Tibial nerve (tissue), 4 donors: ENCODE measurements at regions not wholly inside any gene's neighbourhood (a gene's known extent, or its start where the extent isn't known, plus 50 kb on each side); places are given as distances from the start of the nearest gene placed in this dataset.

ENCODE experiments used
- EP300 ChIP-seq, 2 donors: sonication (generic); formaldehyde crosslinking; IDR thresholded peaks; one replicate each; pipeline ENCODE4 v1.6.1; 2017; ENCODE audit warnings: antibody characterized with exemption in 2 of 2, mild to moderate bottlenecking in 1 of 2
- POLR2A ChIP-seq, 2 donors: fragments of 450-650 bp; IDR thresholded peaks; one replicate each; pipeline ENCODE4 v1.6.1; 2017; ENCODE audit warnings: antibody characterized with exemption in 2 of 2, mild to moderate bottlenecking in 2 of 2, moderate library complexity in 2 of 2
- TF ChIP-seq, protein P1 (sequence below), 5 experiments: fragments of 200-600 bp in 3 of 5; fragments of 450-650 bp in 2 of 5; sonication (generic) in 3 of 5; IDR thresholded peaks; one replicate each; pipeline ENCODE4 v1.5.1; 2016 to 2019; ENCODE audit warnings: antibody characterized with exemption in 5 of 5, mild to moderate bottlenecking in 3 of 5, moderate library complexity in 2 of 5

DNA sequence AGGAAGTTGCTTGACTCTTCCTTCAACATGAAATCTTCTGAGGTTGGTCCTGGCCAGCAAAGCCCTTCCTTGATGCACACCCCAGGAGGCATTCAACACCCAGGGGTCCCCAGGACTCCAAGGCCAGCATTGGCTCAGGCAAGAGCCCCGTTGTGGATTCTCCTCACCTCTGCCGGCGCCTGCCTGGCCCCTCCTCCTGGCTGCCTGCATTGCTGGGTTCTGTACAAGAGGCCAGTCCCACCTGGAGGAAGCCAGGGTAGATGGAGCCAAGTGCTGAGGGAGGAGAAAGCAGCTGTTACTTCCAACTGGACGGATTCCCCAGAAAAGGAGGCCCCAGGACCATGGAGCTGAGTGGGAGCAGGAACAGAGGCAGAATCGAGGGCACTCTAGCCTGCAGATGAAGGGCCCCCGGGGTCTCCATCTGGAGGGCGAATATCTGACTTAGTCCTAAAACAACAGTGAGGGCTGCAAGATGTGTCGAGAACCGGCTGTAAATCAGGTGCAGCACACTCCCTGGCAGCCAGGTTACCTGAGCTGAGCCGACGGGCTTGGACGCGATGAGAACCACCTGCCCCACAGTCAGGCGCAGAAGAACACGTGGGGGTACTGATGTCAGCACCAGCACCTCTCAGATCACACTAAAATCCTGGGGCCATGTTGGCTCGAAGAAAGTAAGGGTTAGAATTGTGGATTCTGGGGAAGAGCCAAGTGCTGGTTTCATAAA is 399.6 kb upstream of the SALL3 start:
- TF ChIP-seq, protein P1, sequence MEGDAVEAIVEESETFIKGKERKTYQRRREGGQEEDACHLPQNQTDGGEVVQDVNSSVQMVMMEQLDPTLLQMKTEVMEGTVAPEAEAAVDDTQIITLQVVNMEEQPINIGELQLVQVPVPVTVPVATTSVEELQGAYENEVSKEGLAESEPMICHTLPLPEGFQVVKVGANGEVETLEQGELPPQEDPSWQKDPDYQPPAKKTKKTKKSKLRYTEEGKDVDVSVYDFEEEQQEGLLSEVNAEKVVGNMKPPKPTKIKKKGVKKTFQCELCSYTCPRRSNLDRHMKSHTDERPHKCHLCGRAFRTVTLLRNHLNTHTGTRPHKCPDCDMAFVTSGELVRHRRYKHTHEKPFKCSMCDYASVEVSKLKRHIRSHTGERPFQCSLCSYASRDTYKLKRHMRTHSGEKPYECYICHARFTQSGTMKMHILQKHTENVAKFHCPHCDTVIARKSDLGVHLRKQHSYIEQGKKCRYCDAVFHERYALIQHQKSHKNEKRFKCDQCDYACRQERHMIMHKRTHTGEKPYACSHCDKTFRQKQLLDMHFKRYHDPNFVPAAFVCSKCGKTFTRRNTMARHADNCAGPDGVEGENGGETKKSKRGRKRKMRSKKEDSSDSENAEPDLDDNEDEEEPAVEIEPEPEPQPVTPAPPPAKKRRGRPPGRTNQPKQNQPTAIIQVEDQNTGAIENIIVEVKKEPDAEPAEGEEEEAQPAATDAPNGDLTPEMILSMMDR (IDR thresholded peaks at IDR 0.05) = no peak
- TF ChIP-seq POLR2A (IDR thresholded peaks at IDR 0.05) = no peak
- no peak for TF ChIP-seq EP300 (IDR thresholded peaks at IDR 0.05)
